ENCODE measurements at regions not wholly inside any gene's neighbourhood (a gene's known extent, or its start where the extent isn't known, plus 50 kb on each side); places are given as distances from the start of the nearest gene placed in this dataset.

- ATAC-seq (no peak), DNase-seq (no peak)
- intact Hi-C loops (cut with DNase I), result no loop called here
- Histone ChIP-seq H3K27me3 (peaks cover 4 to 38% of the 10 kb centered on the region in 2 donors), H3K4me1 (no peaks in the 10 kb centered on the region), H3K9me3 (peaks cover 0 to 19% of the 10 kb centered on the region in 2 donors), H3K36me3 (no peaks in the 10 kb centered on the region), H3K27ac (no peak overlapping the region), H3K4me3 (no peak overlapping the region)
- TF ChIP-seq CTCF (IDR thresholded peaks at IDR 0.05), result no peak
Measured at GRCh38 chr6:168837254-168838036, 396.5 kb downstream of the SMOC2 start.

GRCh38 chr6:168835991-168836390, 395.0 kb downstream of the SMOC2 start:
- Histone ChIP-seq H3K4me1 (no peaks in the 10 kb centered on the region), H3K27ac (no peak overlapping the region), H3K9me3 (peaks cover 0 to 10% of the 10 kb centered on the region in 2 donors), H3K27me3 (peaks cover 4 to 32% of the 10 kb centered on the region in 2 donors), H3K36me3 (no peaks in the 10 kb centered on the region), H3K4me3 (no peak overlapping the region)
- ATAC-seq, result no peak
- no peak for TF ChIP-seq CTCF (IDR thresholded peaks at IDR 0.05)
- no peak for DNase-seq
- intact Hi-C loops (cut with DNase I), result no loop called here

- no peak for TF ChIP-seq CTCF (IDR thresholded peaks at IDR 0.05)
- H3K36me3 ChIP-seq, result no peaks in the 10 kb centered on the region
- intact Hi-C loops (cut with DNase I), result no loop called here
- no peak for ATAC-seq
- DNase-seq, result no peak
- H3K27me3 ChIP-seq, result peaks cover 4 to 32% of the 10 kb centered on the region in 2 donors
- no peak overlapping the region for H3K27ac ChIP-seq
- no peak overlapping the region for H3K4me3 ChIP-seq
- peaks cover 0 to 9% of the 10 kb centered on the region in 2 donors for H3K9me3 ChIP-seq
- H3K4me1 ChIP-seq, result no peaks in the 10 kb centered on the region
Measured at GRCh38 chr6:168834801-168835200, 393.8 kb downstream of the SMOC2 start.

GRCh38 chr6:168834042-168834587, 393.1 kb downstream of the SMOC2 start:
- no peak for DNase-seq
- no peak for ATAC-seq
- Histone ChIP-seq H3K27me3 (peaks cover 4 to 31% of the 10 kb centered on the region in 2 donors), H3K27ac (no peak overlapping the region), H3K36me3 (no peaks in the 10 kb centered on the region), H3K9me3 (peaks cover 0 to 6% of the 10 kb centered on the region in 2 donors), H3K4me1 (no peaks in the 10 kb centered on the region), H3K4me3 (no peak overlapping the region)
- intact Hi-C loops (cut with DNase I), result no loop called here
- no peak for TF ChIP-seq CTCF (IDR thresholded peaks at IDR 0.05)

GRCh38 chr6:168828800-168829199, 387.8 kb downstream of the SMOC2 start:
- Histone ChIP-seq H3K4me3 (no peak overlapping the region), H3K4me1 (no peaks in the 10 kb centered on the region), H3K36me3 (no peaks in the 10 kb centered on the region), H3K27ac (no peak overlapping the region), H3K9me3 (peaks cover 0 to 3% of the 10 kb centered on the region in 2 donors), H3K27me3 (peaks cover 0 to 2% of the 10 kb centered on the region in 2 donors)
- intact Hi-C loops (cut with DNase I), result no loop called here
- no peak for TF ChIP-seq CTCF (IDR thresholded peaks at IDR 0.05)
- DNase-seq (no peak), ATAC-seq (no peak)
